ENCODE measurements at regions not wholly inside any gene's neighbourhood (a gene's known extent, or its start where the extent isn't known, plus 50 kb on each side); places are given as distances from the start of the nearest gene placed in this dataset.
"Not testable (repeated sequence)": the region's sequence is repeated elsewhere in the genome, so short reads cannot be mapped to it uniquely, and the experiment has no call there.

GRCh38 chr21:9046870-9047269, 1474.5 kb upstream of the TPTE start:
- DNase-seq (ENCODE audit: low spot score) = not testable (repeated sequence)

DNA sequence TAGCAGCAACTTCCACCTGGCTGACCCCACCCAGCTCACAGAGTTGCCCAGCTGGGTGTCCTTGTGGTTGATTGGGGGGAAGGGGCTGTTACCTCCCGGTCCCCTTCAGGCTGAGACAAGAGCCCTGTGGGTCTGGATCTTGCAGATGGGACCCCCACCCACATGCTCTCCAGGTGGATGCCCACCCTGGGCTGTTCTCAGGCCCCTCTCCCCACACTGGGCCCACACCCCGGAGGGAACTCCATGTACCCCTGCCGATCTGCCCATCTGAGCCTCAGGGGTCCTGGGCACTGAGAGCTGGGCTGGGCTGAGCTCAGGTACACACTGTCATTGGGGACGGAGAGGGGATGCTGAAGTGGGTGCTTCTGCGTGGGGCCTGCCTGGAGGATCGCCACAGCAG, 1453.9 kb upstream of the TPTE start:
- not testable (repeated sequence) for DNase-seq (ENCODE audit: low spot score)

- not testable (repeated sequence) for DNase-seq (ENCODE audit: low spot score)
Measured at GRCh38 chr21:9068622-9069021, 1452.8 kb upstream of the TPTE start.

DNA sequence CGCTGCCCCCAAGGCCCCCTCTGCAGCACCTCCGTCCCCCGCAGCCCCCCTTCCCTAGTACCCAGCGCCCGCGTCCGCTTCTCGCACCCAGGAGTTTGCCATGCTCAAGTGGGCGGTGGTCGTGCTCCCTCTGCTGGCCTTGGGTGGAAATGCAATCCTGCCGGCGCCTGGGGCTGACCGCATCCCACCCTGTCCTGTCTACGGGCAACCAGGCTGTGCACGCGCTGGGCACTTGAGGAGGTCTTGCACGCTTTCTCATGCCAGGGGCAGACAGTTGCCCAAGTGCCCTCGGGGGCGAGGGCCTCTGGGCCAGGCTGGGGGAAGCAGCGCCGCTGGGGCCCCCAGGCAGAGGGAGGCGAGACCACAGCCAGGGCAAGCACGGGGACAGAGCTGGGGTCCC, 1450.7 kb upstream of the TPTE start:
- DNase-seq (ENCODE audit: low spot score) = not testable (repeated sequence)

- DNase-seq (ENCODE audit: low spot score) = not testable (repeated sequence)
Measured at GRCh38 chr21:9073010-9073409, 1448.4 kb upstream of the TPTE start.

DNA sequence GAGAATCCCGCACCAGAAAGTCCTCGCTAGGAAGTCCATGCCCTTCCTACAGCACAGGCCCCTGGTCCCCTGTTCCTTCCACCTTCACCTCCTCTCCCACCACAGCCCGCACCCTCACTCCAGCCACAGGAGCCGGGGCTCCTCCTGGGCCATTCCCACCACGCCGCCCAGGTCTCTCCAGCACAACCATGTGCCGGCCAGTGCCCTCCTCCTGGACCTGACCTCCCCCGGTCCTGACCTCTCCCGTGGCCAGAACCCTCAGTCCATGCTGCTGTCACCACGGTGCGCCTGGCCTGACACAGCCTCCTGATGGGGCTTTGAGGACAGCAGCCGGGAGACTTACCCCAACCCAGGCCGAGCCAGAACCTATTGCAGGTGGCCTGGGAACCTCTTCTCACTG, 1446.6 kb upstream of the TPTE start:
- not testable (repeated sequence) for DNase-seq (ENCODE audit: low spot score)

DNA sequence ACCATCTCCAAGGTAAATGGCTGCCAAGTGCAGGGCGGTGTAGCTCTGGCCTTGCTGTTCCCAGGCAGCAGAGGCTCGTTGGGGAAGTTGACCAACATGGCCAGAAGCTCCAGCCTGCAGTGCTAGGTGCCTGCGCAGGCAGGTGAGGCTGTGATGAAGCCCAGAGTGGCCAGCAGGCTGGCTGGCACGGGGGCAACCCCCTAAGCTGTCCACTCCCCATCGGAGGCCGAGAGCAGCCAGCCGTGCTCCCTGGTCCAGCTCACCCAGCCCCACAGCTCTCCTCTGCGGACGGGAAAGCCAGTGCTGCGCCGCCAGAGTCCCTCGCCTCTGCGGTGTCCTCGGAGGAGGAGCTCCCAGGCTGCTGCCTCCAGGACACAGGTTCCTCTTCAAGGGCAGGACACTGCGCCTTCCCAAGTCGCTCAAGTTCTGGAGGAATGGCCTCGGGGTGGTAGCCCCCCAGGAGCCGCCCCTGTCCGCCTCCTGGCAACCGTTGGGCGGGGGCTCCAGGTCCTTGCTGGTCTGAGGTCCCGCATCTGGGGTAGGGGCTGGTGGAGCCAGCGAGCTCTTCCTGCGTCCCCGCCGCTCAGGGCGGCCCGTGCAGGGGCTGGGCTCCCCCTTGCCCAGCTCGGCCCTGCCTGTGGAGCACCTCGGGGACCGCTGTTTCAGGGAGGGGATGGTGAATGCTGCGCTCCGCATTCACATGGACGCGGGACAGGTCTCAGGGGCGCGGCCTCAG, 1438.1 kb upstream of the TPTE start:
- not testable (repeated sequence) for DNase-seq (ENCODE audit: low spot score)

DNA sequence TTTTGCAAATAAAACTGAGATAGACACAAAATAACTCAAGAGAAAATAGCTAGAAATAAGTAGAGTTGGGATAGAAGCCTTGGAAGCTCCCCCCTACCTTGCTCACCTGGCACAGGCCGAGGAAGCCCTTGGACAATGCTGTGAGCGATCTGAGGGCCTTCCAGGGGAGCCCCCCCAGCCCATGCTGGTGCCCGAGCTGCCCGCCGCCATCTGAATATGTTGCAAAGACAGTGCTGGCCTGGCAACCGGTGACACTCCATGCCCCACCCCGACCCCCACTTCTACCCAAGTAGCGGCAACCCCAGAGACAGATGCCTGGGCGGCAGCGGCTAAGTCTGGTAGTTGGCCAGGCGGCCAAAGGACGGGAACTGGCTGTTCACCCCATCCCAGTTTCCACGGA, 1435.1 kb upstream of the TPTE start:
- DNase-seq (ENCODE audit: low spot score) = not testable (repeated sequence)

GRCh38 chr21:9087816-9088215, 1433.6 kb upstream of the TPTE start:
- DNase-seq (ENCODE audit: low spot score) = not testable (repeated sequence)

GRCh38 chr21:9129741-9130140, 1391.6 kb upstream of the TPTE start:
- not testable (repeated sequence) for DNase-seq (ENCODE audit: low spot score)

DNA sequence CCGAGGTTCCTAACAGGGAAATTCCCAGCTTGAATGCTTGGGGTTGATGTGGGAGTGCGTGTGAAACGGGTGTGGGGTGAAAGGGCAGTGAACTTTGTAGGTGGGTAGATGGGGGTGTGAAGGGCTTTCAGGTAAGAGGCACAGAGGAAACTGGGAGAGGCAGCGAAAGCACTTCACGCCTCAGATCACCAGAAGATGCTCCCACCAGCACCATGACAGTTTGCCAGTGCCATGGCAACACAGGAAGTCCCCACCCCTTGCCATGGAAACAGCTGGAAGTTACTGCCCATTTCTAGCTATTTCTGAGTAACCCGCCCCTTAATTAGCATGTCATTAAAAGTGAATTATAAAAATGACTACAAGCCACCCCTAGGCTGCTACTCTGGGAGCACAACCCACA, 1390.6 kb upstream of the TPTE start:
- not testable (repeated sequence) for DNase-seq (ENCODE audit: low spot score)
